Stimulated activated CD4-positive, alpha-beta T cell treated with anti-CD3 and anti-CD28 coated beads, Interleukin-15, amount 100 ng/mL, for 48 hours (primary cell): ENCODE measurements at regions not wholly inside any gene's neighbourhood (a gene's known extent, or its start where the extent isn't known, plus 50 kb on each side); places are given as distances from the start of the nearest gene placed in this dataset.

Source experiments
- DNase-seq, 2 donors: peaks; one replicate each; pipeline ENCODE4 v3.0.0-alpha.2; 2020; ENCODE audit warnings: low read depth in 2 of 2

DNA sequence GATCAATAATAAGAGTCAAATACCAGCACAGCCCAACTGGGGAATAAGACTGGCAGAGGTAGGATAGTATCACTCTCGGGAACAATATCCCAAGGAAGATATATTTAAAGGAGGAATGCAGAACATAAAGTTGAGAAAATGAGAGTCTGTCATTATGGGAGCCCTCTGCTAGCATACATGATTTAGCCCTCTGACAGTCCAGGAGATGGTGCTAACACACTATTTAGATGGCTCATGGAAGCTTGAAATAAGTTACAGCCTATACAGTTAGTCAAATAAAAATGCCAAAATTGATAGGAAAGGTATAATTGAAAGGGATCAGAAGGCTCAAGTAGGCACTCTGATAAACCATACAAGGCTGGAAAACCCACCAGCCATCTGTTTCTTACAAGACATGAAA is 201.0 kb upstream of the NEIL3 start:
- no peak for DNase-seq

DNA sequence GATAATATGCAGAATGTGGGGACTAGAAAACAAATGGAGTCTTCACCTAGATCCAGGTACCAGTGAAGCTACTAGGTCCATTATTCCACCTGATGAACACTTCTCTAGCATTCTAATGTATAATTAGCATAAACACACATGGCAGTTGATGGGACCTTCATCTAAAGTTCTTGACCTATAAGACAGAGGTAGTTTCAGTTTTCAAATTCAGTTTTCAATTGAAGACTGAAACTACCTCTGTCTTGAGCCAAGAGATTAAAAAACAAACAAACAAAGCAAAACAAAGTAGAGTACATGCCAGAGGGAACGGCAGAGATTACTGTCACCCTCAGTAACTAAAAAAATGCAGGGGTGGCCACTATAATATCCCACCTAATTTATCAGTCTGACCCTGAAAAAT is 199.9 kb upstream of the NEIL3 start:
- DNase-seq: no peak

DNA sequence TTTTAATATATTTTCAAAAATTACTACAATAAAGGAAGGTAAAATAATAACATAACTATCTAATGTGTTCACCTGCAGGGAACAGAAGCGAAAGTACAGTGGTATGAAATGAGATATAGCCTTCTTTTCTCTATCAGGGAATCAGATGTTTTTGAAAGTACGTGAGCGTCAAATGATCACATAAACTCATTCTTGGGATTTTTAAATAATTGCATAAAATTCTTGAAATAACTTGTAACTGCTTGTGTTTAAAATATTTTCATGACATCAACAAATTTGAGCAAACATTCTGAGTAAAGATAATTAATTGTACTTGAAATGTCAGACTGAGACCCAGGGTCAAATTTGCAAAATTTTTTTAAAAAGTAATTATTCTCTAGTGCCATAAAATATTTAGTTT is 193.5 kb upstream of the NEIL3 start:
- no peak for DNase-seq

DNA sequence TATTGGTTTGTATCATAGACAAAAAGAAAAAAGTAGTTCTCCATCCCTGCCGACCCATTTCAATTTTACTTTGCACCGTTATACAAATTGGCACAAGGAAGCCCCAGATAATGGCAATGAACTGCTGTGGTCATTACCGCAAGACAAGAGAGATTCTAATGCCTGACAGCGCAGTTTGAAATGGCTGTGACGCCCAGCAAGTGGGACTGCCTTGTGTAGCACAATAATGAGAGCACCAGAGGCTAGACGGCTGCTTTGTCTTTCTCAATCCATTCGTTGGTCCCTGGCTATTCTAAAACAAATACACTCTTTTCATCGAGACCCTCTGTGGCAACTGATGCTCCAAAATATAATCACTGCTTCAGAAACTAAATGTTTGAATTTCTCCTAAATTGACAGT is 192.4 kb upstream of the NEIL3 start:
- DNase-seq: no peak

DNA sequence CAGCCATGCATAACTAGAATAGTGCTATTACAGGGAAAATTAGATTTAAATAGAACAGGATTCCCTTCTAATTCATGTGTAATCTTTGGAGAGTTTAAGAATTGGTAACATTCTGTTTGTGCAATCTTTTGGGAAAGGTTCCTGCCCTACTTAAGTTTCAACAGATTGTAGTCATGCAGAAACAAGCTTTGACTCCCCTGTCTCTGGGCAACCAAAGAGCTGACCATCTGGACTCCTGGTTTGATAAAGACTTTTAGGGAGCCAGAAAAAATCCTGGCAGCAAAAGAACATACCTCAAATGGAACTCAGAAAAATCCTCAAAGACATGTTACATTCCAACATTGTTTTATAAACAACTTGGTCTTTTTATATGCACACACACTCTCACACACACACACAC is 191.1 kb upstream of the NEIL3 start:
- no peak for DNase-seq

DNA sequence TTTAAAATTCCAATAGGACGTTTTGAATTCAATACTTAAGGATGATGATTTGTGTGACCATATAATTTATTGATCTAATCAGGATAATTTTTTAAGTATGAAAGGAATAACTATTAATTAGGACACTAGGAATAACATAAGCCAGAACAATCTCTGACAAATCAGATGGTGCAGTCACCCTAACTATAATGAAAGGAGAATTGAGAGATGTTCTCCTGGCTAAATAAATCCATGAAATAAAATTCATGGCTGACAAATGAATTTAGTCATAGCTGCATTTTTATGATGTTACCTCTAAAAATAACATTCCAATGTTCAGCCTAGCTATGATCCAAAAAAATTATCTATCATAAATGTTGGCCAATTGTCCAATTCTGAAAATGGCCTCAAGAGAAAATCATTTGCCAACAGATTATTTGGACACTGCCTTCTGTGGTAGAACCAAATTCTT is 190.6 kb upstream of the NEIL3 start:
- DNase-seq: no peak

DNA sequence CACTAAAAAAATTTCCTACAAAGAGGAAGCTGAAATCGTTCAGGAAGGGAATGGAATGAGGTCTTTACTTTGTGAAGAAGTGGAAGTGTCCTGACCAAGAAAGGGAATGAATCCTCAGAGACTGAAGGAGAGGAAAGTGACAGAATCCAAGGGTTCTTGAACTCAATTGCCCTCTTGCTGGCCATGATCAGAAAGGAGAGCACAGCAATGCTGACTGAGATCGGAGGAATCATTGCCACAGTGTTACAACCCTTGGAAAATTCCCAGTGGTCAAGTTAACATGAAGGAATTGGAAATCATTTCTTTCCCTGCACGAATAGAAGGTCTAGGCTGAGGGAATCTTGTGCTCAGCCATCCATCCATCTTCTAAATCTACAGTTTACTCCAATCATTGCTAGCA is 190.0 kb upstream of the NEIL3 start:
- no peak for DNase-seq

DNA sequence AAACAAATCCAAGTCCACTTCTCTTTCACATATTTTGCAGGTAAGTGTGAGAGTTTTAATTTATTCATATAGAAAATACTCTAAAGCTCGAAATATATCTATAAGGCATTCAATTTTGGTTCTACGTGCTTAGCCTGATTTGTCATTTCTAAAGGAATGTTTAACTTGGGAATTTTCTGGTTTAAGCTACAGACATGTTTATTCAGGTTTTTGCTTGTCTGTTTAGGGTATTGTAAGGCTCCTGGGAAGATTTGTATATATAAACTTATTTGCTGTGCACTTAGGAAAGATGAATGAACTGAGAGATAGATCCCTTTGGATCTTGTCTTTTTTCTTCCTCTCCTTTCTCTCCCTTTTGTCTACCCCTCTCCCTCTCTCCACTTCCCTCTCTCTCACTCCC is 185.9 kb upstream of the NEIL3 start:
- DNase-seq: no peak

DNA sequence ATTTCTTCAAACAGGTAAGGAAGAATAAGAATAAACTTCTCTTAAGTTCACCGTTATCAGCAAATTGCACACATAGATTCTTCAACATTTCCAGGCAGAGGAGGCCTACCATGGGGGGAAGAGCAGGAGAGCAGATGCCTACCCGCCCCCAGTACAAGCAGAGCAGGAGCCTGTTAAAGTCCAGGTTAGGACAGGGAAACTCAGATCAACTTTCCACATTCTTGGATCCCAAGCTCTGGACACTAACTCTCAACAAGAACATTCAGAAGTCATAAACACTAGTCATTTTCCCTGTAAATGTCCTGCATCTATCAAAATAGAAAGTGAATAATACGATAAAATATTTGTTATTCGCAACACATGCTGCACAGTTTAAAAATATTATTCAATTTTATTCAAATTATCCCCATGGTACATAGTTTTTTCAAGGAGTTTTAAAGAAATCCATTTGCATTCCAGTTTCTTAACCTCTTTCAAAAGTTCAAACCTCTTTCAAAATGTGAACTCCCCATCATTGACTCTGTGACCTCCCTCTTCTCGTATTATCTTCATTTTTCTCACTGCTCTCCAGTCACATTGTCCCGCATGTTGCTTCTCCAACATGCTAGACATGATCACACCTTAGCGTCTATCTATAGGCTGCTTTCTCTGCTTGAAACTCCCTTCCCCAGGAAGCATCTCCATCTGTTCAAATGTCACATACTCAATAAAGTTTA is 185.2 kb upstream of the NEIL3 start:
- DNase-seq: no peak

DNA sequence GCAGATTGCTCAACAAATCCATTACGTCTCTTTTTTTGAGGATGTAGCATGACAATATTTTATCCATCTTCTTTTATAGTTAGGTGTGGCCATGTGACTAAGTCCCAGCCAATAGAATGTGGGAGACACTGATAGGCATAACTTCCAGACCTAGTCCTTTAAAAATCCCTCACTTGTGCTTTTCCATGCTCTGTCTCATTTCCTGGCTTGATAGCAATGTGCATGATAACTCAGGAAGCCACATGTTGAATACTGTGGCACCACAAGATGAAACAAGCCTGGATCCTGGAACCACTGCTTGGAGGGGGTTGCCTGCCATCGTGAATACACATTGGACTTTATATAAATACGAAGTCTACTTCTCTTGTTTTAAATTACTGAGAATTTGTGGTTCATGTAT is 184.0 kb upstream of the NEIL3 start:
- no peak for DNase-seq

DNA sequence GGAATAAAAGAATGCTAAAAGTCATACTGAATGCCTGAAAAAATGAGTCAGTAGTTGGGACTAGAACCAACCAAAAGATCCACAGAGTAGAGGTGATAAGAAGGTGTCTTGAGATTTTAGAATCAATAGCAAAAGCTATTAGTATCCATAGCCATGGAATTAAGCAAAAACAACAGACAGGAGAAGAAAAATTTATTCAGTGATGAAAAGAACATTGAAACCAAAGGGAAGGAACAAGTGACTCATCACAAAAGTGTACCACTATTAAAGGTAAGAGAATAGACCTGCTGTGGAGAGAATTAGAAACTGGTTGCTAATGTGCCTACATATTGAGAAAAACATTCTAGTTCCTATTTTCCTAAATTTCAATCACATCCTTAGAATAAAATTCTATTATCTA is 182.0 kb upstream of the NEIL3 start:
- no peak for DNase-seq

DNA sequence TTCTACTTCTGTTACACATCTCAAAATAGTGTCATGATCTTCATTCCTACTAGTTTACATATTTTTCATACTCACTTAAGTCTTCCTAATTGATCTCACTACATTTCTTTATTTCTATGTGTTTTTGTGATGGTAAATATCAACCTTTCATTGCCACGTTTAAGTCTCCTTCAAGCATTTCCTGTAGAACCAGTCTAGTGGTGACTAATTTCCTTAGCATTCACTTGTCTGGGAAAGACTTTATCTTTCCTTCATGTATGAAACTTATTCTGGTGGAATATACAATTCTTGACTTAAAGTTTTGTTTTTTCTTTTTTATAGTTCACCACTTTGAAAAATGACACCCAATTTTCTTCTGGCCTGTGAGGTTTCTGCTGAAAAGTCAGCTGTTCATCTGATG is 181.4 kb upstream of the NEIL3 start:
- DNase-seq: no peak

DNA sequence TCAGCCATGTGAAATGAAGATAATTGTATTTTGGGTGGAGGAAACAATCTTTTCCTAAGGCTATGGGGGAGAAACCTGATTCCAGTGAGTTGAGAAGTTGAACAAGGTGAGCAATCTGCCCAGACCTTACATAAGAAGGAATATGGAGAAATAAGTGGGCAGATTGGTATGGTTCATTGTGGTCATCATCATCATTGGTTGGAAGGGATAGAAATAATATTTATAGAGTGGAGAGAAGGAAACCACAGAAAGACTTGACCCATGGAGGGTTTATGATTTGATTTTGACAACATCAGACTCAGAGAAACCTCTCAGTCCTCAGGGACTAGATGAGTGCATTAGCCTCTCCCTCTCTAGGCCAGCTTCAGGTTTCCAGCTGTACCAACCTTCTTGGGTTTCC is 177.9 kb upstream of the NEIL3 start:
- no peak for DNase-seq

DNA sequence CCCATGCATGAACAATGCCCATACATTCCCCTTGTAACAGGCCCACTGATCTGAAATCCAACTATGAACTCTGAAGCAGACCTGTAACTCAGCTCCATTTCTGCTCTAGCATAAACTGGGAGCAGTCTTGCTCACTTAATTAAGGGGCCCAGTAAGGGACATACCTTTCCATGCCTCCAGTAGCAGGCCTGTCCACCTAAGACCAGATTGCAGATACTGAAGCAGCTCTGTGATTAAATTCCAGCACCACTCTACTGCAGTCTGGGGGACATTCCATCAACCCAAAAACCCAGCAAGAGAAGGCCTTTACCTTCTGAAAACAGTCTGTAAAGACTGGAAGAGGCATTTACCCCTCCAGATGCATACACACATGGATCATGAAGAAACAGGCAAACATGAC is 162.0 kb upstream of the NEIL3 start:
- no peak for DNase-seq

DNA sequence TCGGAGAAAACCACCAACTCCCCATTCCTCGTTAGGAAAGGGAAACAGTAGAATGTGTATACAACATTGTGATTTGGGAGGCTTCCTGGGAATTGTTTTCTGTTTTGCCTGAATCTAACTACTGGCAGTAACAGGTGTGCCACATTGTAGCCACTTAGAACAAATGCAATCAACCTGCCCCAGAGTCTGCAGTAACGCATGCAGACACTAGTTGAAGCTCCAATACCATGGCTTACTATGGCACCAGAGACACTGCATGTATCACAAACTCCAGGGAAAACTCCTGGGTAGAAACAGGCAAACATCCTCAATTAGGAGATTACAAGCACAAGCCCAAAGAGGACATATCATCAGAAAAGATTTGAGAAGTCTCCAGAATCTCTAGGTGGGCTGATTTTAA is 154.2 kb upstream of the NEIL3 start:
- no peak for DNase-seq

DNA sequence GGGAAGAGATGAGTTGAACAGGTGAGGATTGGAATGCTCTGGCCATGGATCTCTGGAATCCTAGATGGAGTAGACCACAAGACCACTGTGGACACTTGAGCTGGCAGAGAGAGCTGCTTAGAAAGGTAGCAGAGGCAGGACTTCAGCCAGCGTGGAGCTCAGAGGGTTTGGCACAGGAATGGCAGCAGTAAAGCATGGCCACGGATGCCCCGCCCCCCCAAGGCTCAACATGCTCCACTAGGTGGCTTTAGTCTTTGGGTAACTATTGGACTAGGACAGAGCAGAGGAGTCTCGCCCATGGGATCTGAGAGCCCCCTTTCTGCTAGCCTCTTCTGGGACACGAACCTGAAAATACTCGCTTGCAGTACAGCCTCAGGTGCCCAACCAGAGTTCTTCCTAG is 150.1 kb upstream of the NEIL3 start:
- DNase-seq: no peak

DNA sequence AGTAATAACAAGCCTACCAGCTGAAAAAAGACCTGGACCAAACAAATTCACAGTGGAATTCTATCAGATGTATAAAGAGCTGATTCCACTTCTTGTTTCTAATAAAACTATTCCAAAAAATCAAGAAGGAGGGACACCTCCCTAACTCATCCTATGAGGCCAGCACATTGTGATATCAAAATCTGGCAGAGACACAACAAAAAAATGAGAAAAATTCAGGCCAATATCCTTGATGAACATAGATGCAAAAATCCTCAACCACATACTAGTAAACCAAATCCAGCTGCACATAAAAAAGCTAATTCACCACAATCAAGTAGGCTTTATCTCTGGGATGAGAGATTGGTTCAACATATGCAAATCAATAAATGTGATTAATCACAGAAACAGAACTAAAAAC is 147.9 kb upstream of the NEIL3 start:
- no peak for DNase-seq

DNA sequence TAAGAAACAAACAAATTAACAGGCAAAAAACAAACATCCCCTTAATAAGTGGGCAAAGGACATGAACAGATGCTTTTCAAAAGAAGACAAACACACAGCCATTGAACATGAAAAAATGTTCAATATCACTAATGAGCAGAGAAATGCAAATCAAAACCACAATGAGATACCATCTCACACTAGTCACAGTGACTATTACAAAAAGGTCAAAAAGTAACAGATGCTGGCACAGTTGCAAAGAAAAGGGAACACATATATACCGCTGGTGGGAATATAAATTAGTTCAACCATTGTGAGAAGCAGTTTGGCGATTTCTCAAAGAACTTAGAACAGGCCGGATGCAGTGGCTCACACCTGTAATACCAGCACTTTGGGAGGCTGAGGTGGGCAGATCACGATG is 146.1 kb upstream of the NEIL3 start:
- no peak for DNase-seq

DNA sequence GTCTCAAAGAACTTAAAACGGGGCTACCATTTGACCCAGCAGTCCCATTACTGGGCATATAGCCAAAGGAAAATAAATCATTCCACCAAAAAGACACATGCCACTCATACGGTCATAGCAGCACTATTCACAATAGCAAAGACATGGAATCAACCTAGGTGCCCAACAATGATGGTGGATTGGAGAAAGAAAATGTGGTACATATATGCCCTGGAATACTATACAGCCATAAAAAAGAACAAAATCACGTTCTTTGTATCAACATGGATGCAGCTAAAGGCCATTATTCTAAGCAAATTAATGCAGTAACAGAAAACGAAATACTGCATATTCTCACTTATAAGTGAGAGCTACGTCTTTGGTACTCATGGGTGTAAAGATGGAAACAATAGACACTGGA is 138.1 kb upstream of the NEIL3 start:
- no peak for DNase-seq

DNA sequence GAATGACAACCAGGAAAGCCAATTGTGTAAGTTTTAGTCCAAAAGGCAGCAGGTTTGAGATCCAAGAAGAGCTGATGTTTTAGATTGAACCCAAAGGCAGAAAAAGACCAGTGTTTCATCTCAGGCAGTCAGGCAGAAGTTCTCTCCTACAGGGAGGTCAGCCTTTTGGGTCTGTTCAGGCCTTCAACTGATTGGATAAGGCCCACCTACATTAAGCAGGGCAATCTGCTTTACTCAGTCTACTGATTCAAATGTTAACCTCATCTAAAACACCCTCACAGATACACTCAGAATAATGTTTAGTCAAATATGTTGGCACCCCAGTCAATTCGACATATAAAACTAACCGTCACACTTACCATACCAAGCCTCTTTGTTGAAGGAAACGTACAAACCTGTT is 134.2 kb upstream of the NEIL3 start:
- no peak for DNase-seq

DNA sequence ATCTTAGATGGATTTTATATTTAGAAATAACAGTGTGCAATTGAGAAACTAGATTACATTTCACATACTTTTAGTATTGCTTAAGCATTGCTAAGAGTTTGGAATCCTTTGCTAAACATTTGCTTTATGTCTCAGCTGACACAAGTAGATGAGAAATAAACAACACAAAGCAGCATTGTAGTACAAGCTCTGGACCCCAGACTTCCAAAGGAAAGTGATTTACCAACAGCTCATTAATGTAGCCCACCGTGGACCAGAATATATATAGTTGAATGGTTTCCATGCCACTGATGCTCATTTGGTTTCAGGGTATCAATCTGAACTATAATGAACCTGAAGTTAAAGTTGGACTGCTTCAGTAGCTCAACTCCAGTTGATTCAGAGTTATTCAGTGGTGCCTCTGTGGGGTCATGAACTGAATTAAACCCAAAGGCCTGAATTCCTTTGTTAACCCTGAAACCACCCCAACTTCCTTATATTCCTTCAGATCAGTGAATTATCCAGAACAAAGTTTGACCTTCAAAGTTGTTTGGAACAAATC is 132.1 kb upstream of the NEIL3 start:
- no peak for DNase-seq

DNA sequence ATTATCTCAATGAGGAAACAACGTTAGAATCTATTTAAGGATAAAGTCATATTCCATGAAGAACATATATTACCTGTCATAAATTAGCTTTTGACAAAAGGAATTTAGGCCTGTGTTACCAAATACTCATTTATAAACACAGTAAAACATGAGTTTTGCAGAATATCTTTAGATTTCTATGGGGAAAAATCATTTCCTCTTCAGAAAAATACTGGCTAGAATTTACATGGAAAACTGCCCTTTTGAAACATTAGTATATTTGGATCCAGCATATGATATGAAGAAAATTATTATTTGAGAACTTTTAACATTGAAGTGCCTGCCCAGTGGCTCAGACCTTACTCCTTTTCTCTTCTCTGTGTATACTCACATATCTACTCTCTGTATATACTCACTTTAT is 131.4 kb upstream of the NEIL3 start:
- no peak for DNase-seq

DNA sequence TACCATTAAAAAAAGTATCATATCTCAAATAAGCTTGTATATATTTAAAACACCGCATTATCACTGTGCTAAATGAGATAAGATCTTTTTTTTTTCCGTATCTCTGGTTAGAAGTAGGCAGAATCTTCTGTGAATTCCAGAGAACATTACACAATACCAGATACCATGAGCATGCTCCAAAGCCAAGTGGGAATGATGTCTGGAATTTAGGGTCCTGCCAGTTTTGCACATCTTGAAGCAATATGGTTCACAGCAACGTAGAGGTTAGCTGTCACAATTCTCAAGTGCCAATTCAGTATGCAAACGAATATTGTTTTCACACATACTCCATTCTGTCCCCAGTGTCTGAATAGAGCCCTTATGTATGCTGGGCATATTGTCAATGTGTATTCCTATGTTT is 127.5 kb upstream of the NEIL3 start:
- DNase-seq: no peak

DNA sequence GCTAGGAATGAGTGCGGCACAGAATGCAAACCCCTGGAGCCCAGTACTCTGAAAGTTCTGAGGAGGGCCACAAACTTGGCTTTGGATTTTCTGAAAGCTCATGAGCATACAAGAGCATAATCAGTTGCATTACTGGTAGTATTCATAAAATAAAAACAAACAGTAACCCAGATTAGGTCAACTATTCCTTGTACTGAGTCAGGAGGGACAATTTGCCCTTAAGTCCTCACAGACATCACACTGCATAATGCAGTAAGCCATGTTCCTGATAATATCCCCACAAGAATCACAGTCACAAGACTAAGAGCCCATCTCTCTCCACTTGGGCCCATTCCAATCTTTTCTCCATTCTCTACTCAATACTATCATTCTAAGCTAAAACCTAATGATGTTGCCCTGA is 126.9 kb upstream of the NEIL3 start:
- DNase-seq: no peak
